Small intestine (tissue), 7 donors: ENCODE measurements at regions not wholly inside any gene's neighbourhood (a gene's known extent, or its start where the extent isn't known, plus 50 kb on each side); places are given as distances from the start of the nearest gene placed in this dataset.

Experiments
- DNase-seq, 2 donors: peaks; one replicate each; pipeline versions ENCODE4 v3.0.0 to v3.0.0-alpha.2; 2013
- FAIRE-seq: peaks from 2 replicates; lab custom pipeline; 2012; peaks lifted over from hg19 to GRCh38; lab: Jason Lieb, UNC
- H3K27ac ChIP-seq, 3 donors: one replicate each; pipeline ENCODE4 v1.5.1; 2013; ENCODE audit warnings: low read length in 2 of 3, mild to moderate bottlenecking in 2 of 3, control low read depth in 1 of 3, inconsistent platforms in 1 of 3, low read depth in 1 of 3, moderate library complexity in 1 of 3
- H3K27me3 ChIP-seq, 3 donors: one replicate each; pipeline ENCODE4 v1.6.1; 2013; ENCODE audit warnings: low read length in 3 of 3, inconsistent platforms in 1 of 3; ENCODE audit not compliant: control insufficient read depth in 3 of 3, insufficient read depth in 3 of 3
- H3K36me3 ChIP-seq, 3 donors: one replicate each; pipeline ENCODE4 v1.6.1; 2013; ENCODE audit warnings: low read length in 3 of 3, inconsistent platforms in 1 of 3, low read depth in 1 of 3, mild to moderate bottlenecking in 1 of 3, moderate library complexity in 1 of 3; ENCODE audit not compliant: control insufficient read depth in 3 of 3, insufficient read depth in 2 of 3
- H3K4me1 ChIP-seq, 3 donors: one replicate each; pipeline ENCODE4 v1.6.1; 2013; ENCODE audit warnings: low read length in 2 of 3, inconsistent platforms in 1 of 3, low read depth in 1 of 3, mild to moderate bottlenecking in 1 of 3, moderate library complexity in 1 of 3; ENCODE audit not compliant: control insufficient read depth in 3 of 3, insufficient read depth in 2 of 3
- H3K4me3 ChIP-seq, 3 donors: one replicate each; pipeline ENCODE4 v1.5.1; 2013; ENCODE audit warnings: low read length in 3 of 3, control low read depth in 1 of 3, inconsistent platforms in 1 of 3, low read depth in 1 of 3, mild to moderate bottlenecking in 1 of 3, moderate library complexity in 1 of 3
- H3K9me3 ChIP-seq, 2 donors: one replicate each; pipeline ENCODE4 v1.6.1; 2013; ENCODE audit warnings: low read depth in 1 of 2, low read length in 1 of 2; ENCODE audit not compliant: control insufficient read depth in 2 of 2, insufficient read depth in 1 of 2
- WGBS, 3 donors: extraction: QIAGEN DNeasy Blood & Tissue Kit; methylation state at CpG; one replicate each; pipeline ENCODE4 v1.1.7; 2013; 5-methylcytosine and 5-hydroxymethylcytosine counted together
- donor health status: healthy with polysubstance abuse.
- donor health status: control.
- donor health status: control.
- donor health status: Bipolar disorder and iron deficiency.
- donor health status: healthy.

GRCh38 chr15:94141802-94142201 is 89.6 kb upstream of the MCTP2 start:
- H3K36me3 ChIP-seq, result no peaks in the 10 kb centered on the region
- FAIRE-seq (no peak), DNase-seq (no peak)
- no peak overlapping the region for H3K4me3 ChIP-seq
- no peaks in the 10 kb centered on the region for H3K4me1 ChIP-seq
- H3K9me3 ChIP-seq, result no peaks in the 10 kb centered on the region
- 90 to 96% (median 92%) methylated on average over 2 of the region's 2 CpGs for WGBS, 3 donors
- no peak overlapping the region for H3K27ac ChIP-seq
- no peaks in the 10 kb centered on the region for H3K27me3 ChIP-seq

- 39 to 57% (median 50%) methylated on average over 1 of the region's 1 CpG for WGBS, 3 donors
- H3K27me3 ChIP-seq, result peaks cover 0 to 3% (median 0%) of the 10 kb centered on the region in 3 donors
- DNase-seq, result no peak
- H3K4me1 ChIP-seq, result no peaks in the 10 kb centered on the region
- no peaks in the 10 kb centered on the region for H3K9me3 ChIP-seq
- no peak overlapping the region for H3K27ac ChIP-seq
- H3K4me3 ChIP-seq, result no peak overlapping the region
- FAIRE-seq, result no peak
- no peaks in the 10 kb centered on the region for H3K36me3 ChIP-seq
Observed at GRCh38 chr15:94135486-94136147, 95.7 kb upstream of the MCTP2 start.

- no peak for DNase-seq
- Histone ChIP-seq H3K27me3 (peaks cover 0 to 3% (median 0%) of the 10 kb centered on the region in 3 donors), H3K9me3 (no peaks in the 10 kb centered on the region), H3K27ac (no peak overlapping the region), H3K36me3 (no peaks in the 10 kb centered on the region), H3K4me1 (no peaks in the 10 kb centered on the region), H3K4me3 (no peak overlapping the region)
- FAIRE-seq, result no peak
Observed at GRCh38 chr15:94131875-94132274, 99.5 kb upstream of the MCTP2 start.

- peaks cover 0 to 3% (median 0%) of the 10 kb centered on the region in 3 donors for H3K27me3 ChIP-seq
Observed at GRCh38 chr15:94130504-94130903, 100.9 kb upstream of the MCTP2 start.

GRCh38 chr15:94127006-94127405 is 104.4 kb upstream of the MCTP2 start:
- 34 to 68% (median 64%) methylated on average over 3 of the region's 3 CpGs for WGBS, 3 donors

More at GRCh38 chr15:94130504-94130903, 100.9 kb upstream of the MCTP2 start:
- DNase-seq (no peak), FAIRE-seq (no peak)
- H3K4me3 ChIP-seq, result no peak overlapping the region
- H3K4me1 ChIP-seq, result no peaks in the 10 kb centered on the region
- H3K36me3 ChIP-seq, result no peaks in the 10 kb centered on the region
- WGBS, 3 donors, result 77 to 83% (median 82%) methylated on average over 4 of the region's 4 CpGs
- no peak overlapping the region for H3K27ac ChIP-seq
- H3K9me3 ChIP-seq, result no peaks in the 10 kb centered on the region

GRCh38 chr15:94125698-94126097 is 105.7 kb upstream of the MCTP2 start:
- no peak for DNase-seq
- no peak for FAIRE-seq
- no peaks in the 10 kb centered on the region for H3K36me3 ChIP-seq
- no peaks in the 10 kb centered on the region for H3K4me1 ChIP-seq
- no peak overlapping the region for H3K27ac ChIP-seq
- no peaks in the 10 kb centered on the region for H3K9me3 ChIP-seq
- WGBS, 3 donors, result 62 to 76% (median 68%) methylated on average over 2 of the region's 2 CpGs
- no peak overlapping the region for H3K4me3 ChIP-seq
- H3K27me3 ChIP-seq, result no peaks in the 10 kb centered on the region

More at GRCh38 chr15:94127006-94127405, 104.4 kb upstream of the MCTP2 start:
- Histone ChIP-seq H3K36me3 (no peaks in the 10 kb centered on the region), H3K27ac (no peak overlapping the region), H3K27me3 (no peaks in the 10 kb centered on the region), H3K4me1 (no peaks in the 10 kb centered on the region), H3K4me3 (no peak overlapping the region), H3K9me3 (no peaks in the 10 kb centered on the region)
- DNase-seq (no peak), FAIRE-seq (no peak)

GRCh38 chr15:94125156-94125555 is 106.2 kb upstream of the MCTP2 start:
- FAIRE-seq (no peak), DNase-seq (no peak)
- peaks cover 0 to 3% (median 0%) of the 10 kb centered on the region in 3 donors for H3K4me1 ChIP-seq
- no peaks in the 10 kb centered on the region for H3K27me3 ChIP-seq
- 61 to 66% (median 61%) methylated on average over 2 of the region's 2 CpGs for WGBS, 3 donors
- H3K36me3 ChIP-seq, result no peaks in the 10 kb centered on the region
- no peak overlapping the region for H3K27ac ChIP-seq
- no peaks in the 10 kb centered on the region for H3K9me3 ChIP-seq
- no peak overlapping the region for H3K4me3 ChIP-seq

GRCh38 chr15:94122516-94122915 is 108.8 kb upstream of the MCTP2 start:
- DNase-seq, result no peak
- H3K36me3 ChIP-seq, result no peaks in the 10 kb centered on the region
- no peak overlapping the region for H3K27ac ChIP-seq
- H3K27me3 ChIP-seq, result no peaks in the 10 kb centered on the region
- WGBS, 3 donors, result 54 to 64% (median 60%) methylated on average over 4 of the region's 4 CpGs
- no peaks in the 10 kb centered on the region for H3K9me3 ChIP-seq
- H3K4me1 ChIP-seq, result peaks cover 0 to 4% (median 0%) of the 10 kb centered on the region in 3 donors
- no peak for FAIRE-seq
- H3K4me3 ChIP-seq, result no peak overlapping the region
